Dendritic cell treated with granulocyte-macrophage colony-stimulating factor and Interleukin-4, amounts not matched to agents 40 ng/mL and 50 ng/mL, for 4 days (primary cell): ENCODE measurements at regions not wholly inside any gene's neighbourhood (a gene's known extent, or its start where the extent isn't known, plus 50 kb on each side); places are given as distances from the start of the nearest gene placed in this dataset.

ENCODE experiments used
- H3K27ac Mint-ChIP-seq: one replicate; pipeline ENCODE4 v1.8.0; 2022; ENCODE audit warnings: mild to moderate bottlenecking, mixed read lengths
- H3K27me3 Mint-ChIP-seq: one replicate; pipeline ENCODE4 v1.8.0; 2022; ENCODE audit warnings: mild to moderate bottlenecking, mixed read lengths
- H3K36me3 Mint-ChIP-seq: one replicate; pipeline ENCODE4 v1.8.0; 2022; ENCODE audit warnings: low read depth, mixed read lengths
- H3K4me1 Mint-ChIP-seq: one replicate; pipeline ENCODE4 v1.8.0; 2022; ENCODE audit warnings: low read depth, mixed read lengths
- H3K4me3 Mint-ChIP-seq: one replicate; pipeline ENCODE4 v1.8.0; 2022; ENCODE audit warnings: mild to moderate bottlenecking, moderate library complexity, mixed read lengths
- H3K9me3 Mint-ChIP-seq: one replicate; pipeline ENCODE4 v1.8.0; 2022; ENCODE audit warnings: mixed read lengths
- intact Hi-C: fragments of 100-400 bp; cut with micrococcal nuclease; formaldehyde crosslinking; loops from one replicate; pipeline ENCODE4 v1.15.0; 2022

DNA sequence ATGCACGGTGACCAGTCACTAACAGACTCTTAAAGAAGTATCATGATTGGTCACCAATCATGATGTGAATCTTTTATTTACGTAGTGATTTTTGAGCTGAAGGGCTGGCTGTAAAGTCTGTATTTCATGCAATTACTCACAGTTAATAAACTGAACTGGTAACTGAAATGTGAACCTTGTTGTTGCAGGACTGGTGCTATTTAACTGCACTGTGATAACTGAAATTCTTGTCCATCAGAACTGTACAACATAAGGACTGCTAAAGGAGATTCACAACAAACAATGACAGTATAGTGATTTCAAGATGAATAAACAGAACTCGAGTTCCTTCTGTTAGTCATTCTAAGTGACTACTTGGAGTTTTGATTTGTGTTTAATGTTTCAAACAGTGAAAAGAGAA, 316.6 kb downstream of the TPBG start:
- Mint-ChIP-seq H3K36me3 (no peaks in the 10 kb centered on the region), H3K4me3 (no peak overlapping the region), H3K9me3 (peaks cover 32% of the 10 kb centered on the region), H3K27ac (no peak overlapping the region), H3K4me1 (no peaks in the 10 kb centered on the region), H3K27me3 (no peaks in the 10 kb centered on the region)
- intact Hi-C loops: no loop called here

DNA sequence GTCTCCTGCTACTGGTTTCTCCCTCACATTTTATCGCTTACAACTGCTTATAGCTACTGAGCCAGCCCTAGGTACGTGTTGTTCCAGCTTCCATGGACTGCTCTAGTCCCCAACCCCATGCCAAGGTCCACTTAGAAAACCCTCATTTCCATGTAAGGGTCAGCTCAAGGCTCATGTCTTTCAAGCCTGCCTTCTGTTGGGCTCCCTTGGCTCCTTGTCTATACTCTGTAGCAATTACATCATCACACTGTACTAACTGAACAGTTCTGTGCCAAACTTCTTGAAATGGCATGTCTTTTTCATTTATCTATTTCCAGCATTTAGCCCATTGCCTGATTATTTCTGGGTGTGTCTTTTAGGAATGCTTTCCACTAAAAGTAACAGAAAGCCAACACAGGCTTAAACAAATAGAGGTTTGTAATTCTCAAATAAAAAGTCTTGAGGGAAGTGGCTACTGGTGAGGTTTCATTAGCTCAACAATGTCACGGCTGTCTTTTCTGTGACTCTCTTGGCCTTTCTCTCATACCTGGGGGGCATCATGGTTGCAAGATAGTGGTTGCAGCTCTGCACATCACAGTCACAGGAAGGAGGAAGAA, 317.6 kb downstream of the TPBG start:
- Mint-ChIP-seq H3K36me3 (no peaks in the 10 kb centered on the region), H3K4me1 (no peaks in the 10 kb centered on the region), H3K27ac (no peak overlapping the region), H3K9me3 (peaks cover 31% of the 10 kb centered on the region), H3K4me3 (no peak overlapping the region), H3K27me3 (no peaks in the 10 kb centered on the region)
- intact Hi-C loops: no loop called here

DNA sequence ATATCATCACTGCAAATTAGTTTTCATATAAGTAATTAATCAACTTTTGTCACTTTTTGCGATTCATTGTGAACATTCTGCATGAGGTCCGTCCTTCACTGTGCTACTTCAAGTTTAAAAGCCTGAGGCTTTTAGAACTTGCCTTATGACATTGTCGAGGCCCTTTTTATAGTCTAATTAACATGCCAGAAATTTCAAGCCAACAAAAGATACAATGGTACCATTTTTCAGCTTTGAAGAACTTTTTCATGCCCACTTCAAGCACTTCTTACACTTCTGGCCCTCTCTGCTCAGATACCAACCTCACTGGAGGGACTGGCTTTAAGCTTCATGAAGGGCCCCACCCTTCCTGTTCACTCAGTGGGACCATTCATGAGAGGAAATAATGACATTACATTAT, 323.1 kb downstream of the TPBG start:
- H3K27ac Mint-ChIP-seq: no peak overlapping the region
- intact Hi-C loops: no loop called here
- no peak overlapping the region for H3K4me3 Mint-ChIP-seq
- H3K36me3 Mint-ChIP-seq: no peaks in the 10 kb centered on the region
- no peaks in the 10 kb centered on the region for H3K4me1 Mint-ChIP-seq
- H3K27me3 Mint-ChIP-seq: no peaks in the 10 kb centered on the region
- no peaks in the 10 kb centered on the region for H3K9me3 Mint-ChIP-seq

DNA sequence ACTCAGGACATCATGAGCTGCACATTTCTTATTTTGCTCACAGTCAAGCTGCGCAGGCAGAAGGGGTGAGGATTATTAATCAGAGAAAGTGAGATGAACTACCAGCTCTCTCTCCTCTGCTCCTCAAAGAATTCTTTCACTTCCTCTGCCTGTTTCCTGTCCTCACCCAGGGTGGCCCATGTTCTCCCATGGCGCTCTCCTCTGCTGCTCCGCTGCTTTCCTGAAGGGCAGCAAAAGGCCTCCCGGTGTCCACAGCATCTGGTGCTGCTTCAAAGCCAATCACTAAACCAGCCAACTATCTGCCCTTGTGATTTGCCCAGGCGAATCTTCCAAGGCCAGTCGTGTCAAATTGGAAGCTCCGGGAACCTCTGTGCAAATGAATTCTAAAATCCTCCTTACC, 324.2 kb downstream of the TPBG start:
- Mint-ChIP-seq H3K4me3 (no peak overlapping the region), H3K27me3 (no peaks in the 10 kb centered on the region), H3K27ac (no peak overlapping the region), H3K36me3 (no peaks in the 10 kb centered on the region), H3K9me3 (no peaks in the 10 kb centered on the region), H3K4me1 (no peaks in the 10 kb centered on the region)
- intact Hi-C loops: no loop called here

DNA sequence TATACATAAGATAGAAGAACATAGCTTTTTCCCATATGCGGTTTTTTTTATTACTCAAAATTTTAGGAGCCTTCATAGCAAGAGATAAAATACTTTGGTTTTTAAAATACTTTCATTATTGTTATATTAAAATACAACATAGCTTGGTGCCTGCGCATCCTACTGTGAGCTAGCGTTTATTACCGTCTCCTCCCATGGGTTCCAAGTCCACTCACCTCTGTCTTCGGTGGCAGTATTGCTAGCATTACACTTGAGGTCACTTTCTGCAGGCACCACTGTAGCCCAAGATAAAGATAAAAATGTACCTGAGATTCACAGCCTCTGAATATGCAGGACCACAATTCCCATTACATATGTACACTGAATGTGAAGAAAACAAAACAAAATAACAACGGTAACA, 326.7 kb downstream of the TPBG start:
- Mint-ChIP-seq H3K27me3 (no peaks in the 10 kb centered on the region), H3K36me3 (no peaks in the 10 kb centered on the region), H3K4me1 (no peaks in the 10 kb centered on the region), H3K4me3 (no peak overlapping the region), H3K9me3 (no peaks in the 10 kb centered on the region), H3K27ac (no peak overlapping the region)
- intact Hi-C loops: no loop called here

DNA sequence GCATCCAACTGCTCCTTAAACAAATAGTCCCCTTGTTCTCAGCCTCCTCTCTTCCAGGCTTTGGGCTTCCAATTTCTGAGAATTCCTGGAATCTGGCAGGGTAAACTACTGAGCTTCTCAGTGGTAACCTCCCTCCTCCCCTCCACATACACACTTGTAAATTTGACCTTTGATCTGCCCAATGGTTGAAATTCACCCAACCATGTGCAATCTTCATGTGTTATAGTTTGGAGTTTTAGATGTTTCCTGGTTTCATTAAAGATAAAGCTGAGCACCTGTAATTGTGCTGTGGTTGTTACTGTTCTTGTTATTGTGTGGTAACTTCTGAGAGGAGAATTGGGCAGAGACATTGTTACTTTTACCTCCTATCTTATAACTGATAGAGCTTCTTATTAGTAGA, 328.4 kb downstream of the TPBG start:
- H3K36me3 Mint-ChIP-seq: no peaks in the 10 kb centered on the region
- no peaks in the 10 kb centered on the region for H3K27me3 Mint-ChIP-seq
- H3K9me3 Mint-ChIP-seq: no peaks in the 10 kb centered on the region
- H3K4me3 Mint-ChIP-seq: no peak overlapping the region
- no peak overlapping the region for H3K27ac Mint-ChIP-seq
- intact Hi-C loops: no loop called here
- no peaks in the 10 kb centered on the region for H3K4me1 Mint-ChIP-seq

DNA sequence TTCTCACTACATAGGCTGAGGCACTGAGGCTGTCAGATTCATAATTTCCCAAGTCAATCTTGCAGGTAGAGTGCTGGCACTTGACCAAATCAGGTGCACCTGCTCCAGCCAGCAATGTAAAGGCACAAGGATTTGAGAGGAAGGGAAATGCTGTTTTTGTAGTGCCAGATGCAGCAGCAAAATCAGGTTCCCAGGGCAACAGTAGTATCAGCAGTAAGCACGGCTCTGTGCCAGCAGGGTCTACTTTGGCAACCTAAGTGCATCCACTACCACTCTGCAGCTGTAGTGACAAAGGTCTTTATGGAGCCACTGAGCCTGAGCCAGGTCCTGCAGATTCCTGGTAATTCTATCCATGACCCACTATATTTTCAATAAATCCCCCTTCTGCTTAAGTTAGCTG, 329.5 kb downstream of the TPBG start:
- Mint-ChIP-seq H3K9me3 (no peaks in the 10 kb centered on the region), H3K36me3 (no peaks in the 10 kb centered on the region), H3K4me3 (no peak overlapping the region), H3K4me1 (no peaks in the 10 kb centered on the region), H3K27me3 (no peaks in the 10 kb centered on the region), H3K27ac (no peak overlapping the region)
- intact Hi-C loops: no loop called here

DNA sequence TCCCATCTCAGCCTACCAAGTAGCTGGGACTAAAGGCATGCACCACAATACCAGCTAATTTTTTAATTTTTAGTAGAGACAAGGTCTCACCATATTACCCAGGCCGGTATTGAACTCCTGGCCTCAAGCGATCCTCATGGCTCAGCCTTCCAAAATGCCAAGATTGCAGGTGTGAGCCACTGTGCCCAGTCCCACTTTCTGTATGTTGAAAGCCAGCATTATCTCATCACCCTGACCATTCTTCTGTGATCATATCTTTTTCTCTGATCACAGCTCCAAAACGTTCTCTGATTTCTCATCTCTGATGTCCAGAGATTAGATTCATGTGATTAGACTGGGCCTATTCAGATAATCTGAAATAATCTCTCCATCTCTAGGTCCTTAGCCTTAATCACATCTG, 337.7 kb downstream of the TPBG start:
- Mint-ChIP-seq H3K4me3 (no peak overlapping the region), H3K36me3 (no peaks in the 10 kb centered on the region), H3K27me3 (no peaks in the 10 kb centered on the region), H3K27ac (no peak overlapping the region), H3K4me1 (no peaks in the 10 kb centered on the region), H3K9me3 (peaks cover 22% of the 10 kb centered on the region)
- intact Hi-C loops: no loop called here

DNA sequence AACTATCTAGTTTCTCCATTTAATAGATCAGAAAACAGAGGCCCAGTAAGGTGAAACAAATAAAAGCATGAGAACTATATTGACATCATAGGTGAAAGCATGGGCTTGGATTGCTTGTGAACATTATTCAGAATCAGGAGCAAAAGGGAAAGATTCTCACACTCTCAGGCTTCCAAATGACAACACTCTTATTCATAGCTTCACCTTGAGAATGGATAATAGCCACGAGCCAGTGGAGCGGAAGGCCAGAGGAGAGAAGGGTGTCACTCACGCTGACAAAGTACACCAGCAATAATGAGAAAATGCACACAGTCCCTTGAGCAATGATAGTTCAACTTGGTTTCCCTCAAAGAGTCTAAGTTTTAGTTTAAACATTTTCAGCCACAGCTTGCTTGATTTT, 339.0 kb downstream of the TPBG start:
- intact Hi-C loops: no loop called here
- no peaks in the 10 kb centered on the region for H3K36me3 Mint-ChIP-seq
- no peak overlapping the region for H3K27ac Mint-ChIP-seq
- H3K27me3 Mint-ChIP-seq: no peaks in the 10 kb centered on the region
- peaks cover 27% of the 10 kb centered on the region for H3K9me3 Mint-ChIP-seq
- no peaks in the 10 kb centered on the region for H3K4me1 Mint-ChIP-seq
- no peak overlapping the region for H3K4me3 Mint-ChIP-seq

DNA sequence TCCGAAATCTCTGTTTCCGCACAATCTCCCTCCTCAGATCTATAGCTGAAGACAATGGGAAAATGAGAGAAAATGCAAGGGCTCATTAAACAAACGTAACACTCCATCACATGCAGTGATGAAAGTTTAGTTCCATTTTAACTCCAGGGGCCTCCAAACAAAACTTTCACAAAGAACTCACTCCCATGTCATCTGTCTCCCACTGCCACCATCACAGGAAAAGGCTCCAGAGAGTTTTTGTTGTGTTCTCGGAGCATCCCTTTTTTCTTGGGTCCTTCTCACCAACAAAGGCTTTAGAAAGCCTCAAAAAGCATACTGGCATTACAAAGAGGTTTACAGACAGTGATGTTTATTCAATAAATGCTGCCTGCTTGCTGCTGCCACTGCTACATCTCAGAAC, 339.6 kb downstream of the TPBG start:
- H3K27ac Mint-ChIP-seq: no peak overlapping the region
- no peaks in the 10 kb centered on the region for H3K4me1 Mint-ChIP-seq
- H3K9me3 Mint-ChIP-seq: peaks cover 27% of the 10 kb centered on the region
- H3K4me3 Mint-ChIP-seq: no peak overlapping the region
- H3K27me3 Mint-ChIP-seq: no peaks in the 10 kb centered on the region
- intact Hi-C loops: no loop called here
- H3K36me3 Mint-ChIP-seq: no peaks in the 10 kb centered on the region

DNA sequence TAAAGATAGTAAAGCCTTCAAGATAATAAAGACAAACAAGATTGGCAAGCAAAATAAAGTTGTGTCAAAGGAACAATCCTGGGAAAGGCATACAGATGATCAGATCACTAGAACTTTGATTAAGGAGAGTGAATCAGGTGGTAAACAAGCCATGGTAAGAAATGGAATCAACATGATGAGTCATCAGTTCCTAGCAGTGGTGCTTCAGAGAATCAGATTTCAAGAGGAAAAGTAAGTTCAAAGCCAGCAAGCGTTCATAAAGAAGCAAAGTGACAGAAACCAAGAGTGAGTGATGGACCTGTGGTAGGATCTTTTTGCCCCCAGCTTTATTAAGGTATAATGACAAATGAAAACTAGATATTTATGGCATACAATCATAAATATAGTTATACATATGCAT, 340.4 kb downstream of the TPBG start:
- H3K27ac Mint-ChIP-seq: no peak overlapping the region
- H3K36me3 Mint-ChIP-seq: no peaks in the 10 kb centered on the region
- no peaks in the 10 kb centered on the region for H3K4me1 Mint-ChIP-seq
- H3K27me3 Mint-ChIP-seq: no peaks in the 10 kb centered on the region
- H3K9me3 Mint-ChIP-seq: peaks cover 27% of the 10 kb centered on the region
- intact Hi-C loops: no loop called here
- H3K4me3 Mint-ChIP-seq: no peak overlapping the region

DNA sequence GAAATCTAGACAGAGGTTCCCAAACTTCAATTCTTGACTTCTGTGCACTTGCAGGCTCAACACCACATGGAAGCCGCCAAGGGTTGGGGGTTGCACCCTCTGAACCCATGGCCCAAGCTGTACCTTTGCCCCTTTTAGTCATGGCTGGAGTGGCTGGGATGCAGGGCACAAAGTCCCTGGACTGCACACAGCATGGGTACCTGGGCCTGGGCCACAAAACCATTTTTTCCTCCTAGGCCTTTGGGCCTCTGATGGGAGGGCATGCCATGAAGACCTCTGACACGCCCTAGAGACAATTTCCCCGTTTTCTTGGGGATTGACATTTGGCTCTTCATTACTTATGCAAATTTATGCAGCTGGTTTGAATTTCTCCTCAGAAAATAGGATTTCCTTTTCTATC, 342.0 kb downstream of the TPBG start:
- no peaks in the 10 kb centered on the region for H3K4me1 Mint-ChIP-seq
- no peak overlapping the region for H3K4me3 Mint-ChIP-seq
- H3K27me3 Mint-ChIP-seq: no peaks in the 10 kb centered on the region

DNA sequence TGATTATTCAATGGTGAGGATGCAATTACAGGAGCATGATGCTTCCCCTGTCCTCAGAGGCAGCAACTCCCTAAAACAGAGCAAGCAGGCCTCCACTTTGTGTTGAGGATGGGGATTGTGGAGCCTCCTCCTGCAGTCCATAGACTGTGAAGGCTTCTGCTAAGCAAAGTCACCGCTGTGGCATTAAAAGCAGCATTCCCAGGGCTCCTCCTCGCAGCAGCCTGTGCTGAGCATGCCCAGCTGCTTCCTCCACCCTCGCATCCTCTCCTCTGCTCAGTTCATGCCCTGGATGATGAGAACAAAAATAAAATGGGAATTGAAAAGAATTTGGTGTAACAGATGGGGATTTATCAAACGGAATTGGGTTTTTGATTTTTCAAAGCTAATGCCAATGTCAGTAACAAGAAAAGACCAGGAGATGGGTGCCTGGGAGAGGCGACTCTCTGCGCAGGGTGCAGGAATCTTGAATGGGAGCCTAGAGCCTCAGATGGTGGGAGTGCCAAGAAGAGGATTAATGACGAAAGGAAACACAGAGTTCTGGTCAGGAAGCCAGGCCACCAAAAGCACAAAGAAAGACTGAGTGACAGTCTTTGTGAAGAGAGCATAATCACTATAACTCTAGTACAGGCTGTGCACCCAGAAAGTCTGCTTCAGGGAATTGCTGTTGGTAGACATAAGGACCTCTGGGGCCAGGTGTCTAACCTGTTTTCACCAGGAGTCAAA, 347.6 kb downstream of the TPBG start:
- H3K36me3 Mint-ChIP-seq: no peaks in the 10 kb centered on the region
- H3K4me1 Mint-ChIP-seq: no peaks in the 10 kb centered on the region
- no peaks in the 10 kb centered on the region for H3K27me3 Mint-ChIP-seq
- no peak overlapping the region for H3K27ac Mint-ChIP-seq
- H3K9me3 Mint-ChIP-seq: peaks cover 6% of the 10 kb centered on the region
- no peak overlapping the region for H3K4me3 Mint-ChIP-seq
- intact Hi-C loops: no loop called here

More for the DNA sequence above, 342.0 kb downstream of the TPBG start:
- Mint-ChIP-seq H3K27ac (no peak overlapping the region), H3K9me3 (peaks cover 27% of the 10 kb centered on the region), H3K36me3 (no peaks in the 10 kb centered on the region)
- intact Hi-C loops: no loop called here

DNA sequence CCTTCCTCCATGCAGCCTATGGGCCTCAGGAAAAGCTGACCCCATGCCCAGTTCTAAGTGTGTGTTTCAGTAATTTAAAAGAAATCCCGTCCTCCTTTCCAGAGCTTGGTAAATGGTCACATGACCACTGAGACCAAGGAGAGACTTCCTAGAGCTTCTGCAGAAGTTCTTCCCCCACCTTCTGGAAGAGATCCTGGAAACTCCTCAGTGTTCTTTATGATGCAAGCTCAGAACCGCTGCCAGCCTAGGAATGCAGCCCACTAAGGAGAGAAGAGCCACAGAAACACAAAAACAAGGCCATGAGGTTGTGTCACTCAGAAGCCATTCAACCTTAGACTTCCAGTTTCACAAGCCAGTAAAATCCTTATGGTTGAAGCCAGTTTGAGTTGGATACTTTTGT, 348.4 kb downstream of the TPBG start:
- H3K4me1 Mint-ChIP-seq: no peaks in the 10 kb centered on the region
- no peaks in the 10 kb centered on the region for H3K27me3 Mint-ChIP-seq
- intact Hi-C loops: no loop called here
- H3K4me3 Mint-ChIP-seq: no peak overlapping the region
- H3K9me3 Mint-ChIP-seq: no peaks in the 10 kb centered on the region
- H3K27ac Mint-ChIP-seq: no peak overlapping the region
- no peaks in the 10 kb centered on the region for H3K36me3 Mint-ChIP-seq

DNA sequence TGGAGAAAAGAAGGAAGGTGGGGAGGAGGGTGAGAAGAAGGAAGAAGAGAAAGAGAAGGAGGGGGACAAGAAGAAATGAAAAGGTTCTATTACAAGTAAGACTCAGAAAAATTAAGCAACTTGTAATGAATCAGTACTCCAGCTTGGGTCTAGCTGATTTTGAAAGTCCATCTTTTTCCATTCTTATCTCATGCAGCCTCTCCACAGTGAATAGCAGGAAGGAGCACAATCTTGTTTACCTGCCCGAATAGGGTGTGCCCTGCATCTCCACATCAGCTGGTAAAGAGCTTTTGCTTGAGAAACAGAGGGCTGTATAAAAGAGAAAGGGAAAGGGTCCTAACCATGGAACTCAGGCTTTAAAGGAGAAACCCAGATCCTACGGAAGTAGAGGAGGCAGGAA, 348.8 kb downstream of the TPBG start:
- Mint-ChIP-seq H3K9me3 (peaks cover 2% of the 10 kb centered on the region), H3K4me1 (no peaks in the 10 kb centered on the region), H3K4me3 (no peak overlapping the region), H3K27me3 (no peaks in the 10 kb centered on the region), H3K27ac (no peak overlapping the region), H3K36me3 (no peaks in the 10 kb centered on the region)
- intact Hi-C loops: no loop called here
